Nephron progenitor cell (in vitro differentiated cells): ENCODE measurements at regions not wholly inside any gene's neighbourhood (a gene's known extent, or its start where the extent isn't known, plus 50 kb on each side); places are given as distances from the start of the nearest gene placed in this dataset.
"Not testable (repeated sequence)": the region's sequence is repeated elsewhere in the genome, so short reads cannot be mapped to it uniquely, and the experiment has no call there.

Experiments
- DNase-seq: peaks from one replicate; pipeline ENCODE4 v3.0.0; 2021
- H3K27ac Mint-ChIP-seq: 2 replicates; pipeline ENCODE4 v1.8.0; 2021; ENCODE audit warnings: mild to moderate bottlenecking, moderate library complexity, mixed read lengths
- H3K27me3 Mint-ChIP-seq: 2 replicates; pipeline ENCODE4 v1.8.0; 2021; ENCODE audit warnings: mild to moderate bottlenecking, low read depth, mixed read lengths; ENCODE audit not compliant: poor library complexity
- H3K36me3 Mint-ChIP-seq: 2 replicates; pipeline ENCODE4 v1.8.0; 2021; ENCODE audit warnings: low read depth, mixed read lengths
- H3K4me1 Mint-ChIP-seq: 2 replicates; pipeline ENCODE4 v1.8.0; 2021; ENCODE audit warnings: mixed read lengths
- H3K4me3 Mint-ChIP-seq: 2 replicates; pipeline ENCODE4 v1.8.0; 2021; ENCODE audit warnings: mild to moderate bottlenecking, moderate library complexity, mixed read lengths
- H3K9me3 Mint-ChIP-seq: 2 replicates; pipeline ENCODE4 v1.8.0; 2021; ENCODE audit warnings: mild to moderate bottlenecking, moderate library complexity, mixed read lengths
- CTCF ChIP-seq: fragments of 200-600 bp; sonication (generic); IDR thresholded peaks from 2 replicates; pipeline ENCODE4 v1.5.0; 2021; ENCODE audit warnings: antibody characterized with exemption

- TF ChIP-seq CTCF = no peak
- no peak for DNase-seq
- H3K9me3 Mint-ChIP-seq = no peaks in the 10 kb centered on the region
- H3K36me3 Mint-ChIP-seq = no peaks in the 10 kb centered on the region
- no peaks in the 10 kb centered on the region for H3K4me1 Mint-ChIP-seq
- H3K27me3 Mint-ChIP-seq = peaks cover 9% of the 10 kb centered on the region
- H3K27ac Mint-ChIP-seq = no peak overlapping the region
- no peak overlapping the region for H3K4me3 Mint-ChIP-seq
Observed at GRCh38 chr18:71045331-71046065, 756.7 kb downstream of the SOCS6 start.

- no peak overlapping the region for H3K4me3 Mint-ChIP-seq
- no peak overlapping the region for H3K27ac Mint-ChIP-seq
Observed at GRCh38 chr18:71040161-71040560, 751.3 kb downstream of the SOCS6 start.

GRCh38 chr18:71038196-71038595, 749.4 kb downstream of the SOCS6 start:
- Mint-ChIP-seq H3K27me3 (no peaks in the 10 kb centered on the region), H3K27ac (no peak overlapping the region), H3K9me3 (no peaks in the 10 kb centered on the region), H3K4me3 (no peak overlapping the region), H3K4me1 (no peaks in the 10 kb centered on the region), H3K36me3 (no peaks in the 10 kb centered on the region)
- no peak for DNase-seq
- no peak for TF ChIP-seq CTCF

More at GRCh38 chr18:71040161-71040560, 751.3 kb downstream of the SOCS6 start:
- H3K27me3 Mint-ChIP-seq = peaks cover 4% of the 10 kb centered on the region
- no peaks in the 10 kb centered on the region for H3K4me1 Mint-ChIP-seq
- no peak for TF ChIP-seq CTCF
- no peaks in the 10 kb centered on the region for H3K9me3 Mint-ChIP-seq
- H3K36me3 Mint-ChIP-seq = no peaks in the 10 kb centered on the region
- no peak for DNase-seq

GRCh38 chr18:71036783-71037182, 747.9 kb downstream of the SOCS6 start:
- Mint-ChIP-seq H3K4me3 (no peak overlapping the region), H3K27ac (no peak overlapping the region), H3K36me3 (no peaks in the 10 kb centered on the region), H3K9me3 (peaks cover 5% of the 10 kb centered on the region), H3K27me3 (no peaks in the 10 kb centered on the region), H3K4me1 (no peaks in the 10 kb centered on the region)
- TF ChIP-seq CTCF = no peak
- DNase-seq = no peak

GRCh38 chr18:71031296-71032191, 742.7 kb downstream of the SOCS6 start:
- H3K27ac Mint-ChIP-seq, H3K36me3 Mint-ChIP-seq, H3K27me3 Mint-ChIP-seq, DNase-seq, H3K4me3 Mint-ChIP-seq, H3K4me1 Mint-ChIP-seq: not testable (repeated sequence)
- peaks cover 22% of the 10 kb centered on the region for H3K9me3 Mint-ChIP-seq

GRCh38 chr18:71030085-71030484, 741.2 kb downstream of the SOCS6 start:
- H3K27me3 Mint-ChIP-seq, H3K4me1 Mint-ChIP-seq, H3K36me3 Mint-ChIP-seq, H3K27ac Mint-ChIP-seq, H3K4me3 Mint-ChIP-seq, DNase-seq: not testable (repeated sequence)
- peaks cover 22% of the 10 kb centered on the region for H3K9me3 Mint-ChIP-seq
